ENCODE measurements at regions not wholly inside any gene's neighbourhood (a gene's known extent, or its start where the extent isn't known, plus 50 kb on each side); places are given as distances from the start of the nearest gene placed in this dataset.

DNA sequence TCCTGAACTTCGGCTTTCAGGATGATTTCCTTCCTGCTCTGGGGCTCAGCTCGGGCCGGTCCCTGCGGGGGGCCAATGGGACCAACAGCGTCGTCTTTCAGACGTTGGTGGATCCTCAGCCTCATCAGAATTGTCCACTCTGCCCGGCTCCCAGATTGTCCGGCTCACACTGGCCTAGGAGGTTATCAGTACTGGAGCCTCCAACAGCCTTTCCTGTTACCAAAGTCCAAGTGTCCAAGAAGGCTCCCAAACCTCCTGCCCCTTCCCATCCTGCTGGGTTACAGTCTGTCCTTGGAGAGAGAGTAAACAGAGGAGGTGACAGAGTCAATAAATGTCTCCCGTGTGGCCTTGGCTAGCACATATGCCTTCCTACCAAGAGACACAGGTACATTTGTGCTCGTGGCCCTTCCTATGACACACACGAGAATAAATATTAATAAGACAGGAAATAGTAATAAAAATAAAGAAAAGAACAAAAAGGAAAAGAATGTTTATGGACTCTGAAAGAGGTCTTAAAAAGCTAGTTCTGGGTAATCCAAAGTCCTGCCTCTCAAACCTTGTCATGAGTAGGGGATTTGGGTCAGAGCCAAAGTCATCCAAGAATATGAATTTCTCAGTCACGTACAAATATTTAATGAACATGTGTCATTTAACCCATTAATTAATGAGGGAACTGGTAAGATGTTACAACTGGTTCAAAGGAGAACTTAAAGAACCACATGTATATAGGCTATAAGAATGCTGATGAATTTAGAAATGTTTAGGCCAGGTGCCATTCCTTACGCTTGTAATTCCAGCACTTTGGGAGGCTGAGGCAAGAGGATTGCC, 80.8 kb upstream of the SLC2A1 start:
- Mint-ChIP-seq H3K27me3 (ENCODE audit: low read depth) (no peaks in the 10 kb centered on the region), H3K9me3 (no peaks in the 10 kb centered on the region), H3K4me3 (no peak overlapping the region), H3K27ac (peak overlapping the region; percentile 45), H3K4me1 (peaks cover 30% of the 10 kb centered on the region), H3K36me3 (no peaks in the 10 kb centered on the region)
- no peak for DNase-seq (ENCODE audit: low spot score in 2 of 2, unreplicated experiment in 2 of 2)
- TF ChIP-seq CTCF (IDR thresholded peaks at IDR 0.05; ENCODE audit: unreplicated experiment) = no peak

DNA sequence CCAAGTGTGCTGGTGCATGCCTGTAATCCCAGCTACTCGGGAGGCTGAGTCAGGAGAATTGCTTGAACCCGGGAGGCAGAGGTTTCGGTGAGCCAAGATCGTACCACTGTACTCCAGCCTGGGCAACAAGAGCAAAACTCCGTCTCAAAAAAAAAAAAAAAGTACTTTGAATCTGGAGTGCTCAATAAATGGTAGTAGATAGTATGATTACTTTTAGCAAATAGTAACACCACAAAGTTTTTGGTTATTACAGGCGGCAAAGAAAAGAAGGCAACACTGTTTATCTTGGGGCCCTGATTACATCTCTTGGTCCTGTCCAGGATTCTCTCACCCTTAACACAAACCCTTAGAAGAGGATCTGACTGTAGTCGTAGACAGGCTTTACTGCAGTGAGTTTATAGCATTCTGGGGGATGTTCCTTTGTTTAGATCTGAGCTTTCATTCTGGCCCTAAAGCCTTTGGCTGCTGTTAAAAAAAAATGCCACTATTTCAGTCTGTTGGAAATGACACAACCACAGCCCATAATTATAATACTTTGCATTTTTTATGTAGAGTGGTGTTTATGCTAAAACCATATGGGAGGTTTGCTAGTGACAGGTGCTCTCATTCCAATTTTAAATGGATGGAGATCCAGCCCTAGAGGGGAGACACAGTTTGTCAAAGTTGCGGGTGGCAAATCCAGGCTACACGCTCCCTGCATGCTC, 79.7 kb upstream of the SLC2A1 start:
- peak overlapping the region; percentile 72 for H3K27ac Mint-ChIP-seq
- no peak for TF ChIP-seq CTCF (IDR thresholded peaks at IDR 0.05; ENCODE audit: unreplicated experiment)
- no peak overlapping the region for H3K4me3 Mint-ChIP-seq
- H3K27me3 Mint-ChIP-seq (ENCODE audit: low read depth) = no peaks in the 10 kb centered on the region
- no peaks in the 10 kb centered on the region for H3K36me3 Mint-ChIP-seq
- DNase-seq (ENCODE audit: low spot score in 2 of 2, unreplicated experiment in 2 of 2) = no peak
- peaks cover 32% of the 10 kb centered on the region for H3K4me1 Mint-ChIP-seq
- H3K9me3 Mint-ChIP-seq = no peaks in the 10 kb centered on the region

- DNase-seq (ENCODE audit: low spot score in 2 of 2, unreplicated experiment in 2 of 2) = no peak
- no peak for TF ChIP-seq CTCF (IDR thresholded peaks at IDR 0.05; ENCODE audit: unreplicated experiment)
- Mint-ChIP-seq H3K9me3 (no peaks in the 10 kb centered on the region), H3K27me3 (ENCODE audit: low read depth) (no peaks in the 10 kb centered on the region), H3K4me3 (no peak overlapping the region), H3K27ac (no peak overlapping the region), H3K4me1 (peaks cover 32% of the 10 kb centered on the region), H3K36me3 (no peaks in the 10 kb centered on the region)
Observed at GRCh38 chr1:43037466-43037865, 78.8 kb upstream of the SLC2A1 start.

- Mint-ChIP-seq H3K4me1 (peaks cover 32% of the 10 kb centered on the region), H3K9me3 (no peaks in the 10 kb centered on the region), H3K27ac (peak overlapping the region; percentile 18), H3K36me3 (no peaks in the 10 kb centered on the region), H3K4me3 (no peak overlapping the region), H3K27me3 (ENCODE audit: low read depth) (no peaks in the 10 kb centered on the region)
- TF ChIP-seq CTCF (IDR thresholded peaks at IDR 0.05; ENCODE audit: unreplicated experiment) = no peak
- no peak for DNase-seq (ENCODE audit: low spot score in 2 of 2, unreplicated experiment in 2 of 2)
Observed at GRCh38 chr1:43036932-43037331, 78.3 kb upstream of the SLC2A1 start.

- H3K4me3 Mint-ChIP-seq = no peak overlapping the region
- TF ChIP-seq CTCF (IDR thresholded peaks at IDR 0.05; ENCODE audit: unreplicated experiment) = no peak
- peak overlapping the region; percentile 18 for H3K27ac Mint-ChIP-seq
- no peaks in the 10 kb centered on the region for H3K9me3 Mint-ChIP-seq
- no peak for DNase-seq (ENCODE audit: low spot score in 2 of 2, unreplicated experiment in 2 of 2)
- H3K36me3 Mint-ChIP-seq = no peaks in the 10 kb centered on the region
- peaks cover 37% of the 10 kb centered on the region for H3K4me1 Mint-ChIP-seq
- H3K27me3 Mint-ChIP-seq (ENCODE audit: low read depth) = no peaks in the 10 kb centered on the region
Observed at GRCh38 chr1:43035821-43036741, 77.4 kb upstream of the SLC2A1 start.

Measured in mesothelial cell of epicardium (in vitro differentiated cells).